SK-N-MC (cell line): ENCODE measurements at regions not wholly inside any gene's neighbourhood (a gene's known extent, or its start where the extent isn't known, plus 50 kb on each side); places are given as distances from the start of the nearest gene placed in this dataset.

Experiments used
- EZH2 ChIP-seq: fragments of 200-600 bp; sonication (generic); IDR thresholded peaks from one replicate; pipeline ENCODE4 v1.6.1; 2017; ENCODE audit warnings: antibody characterized with exemption
- POLR2AphosphoS5 ChIP-seq: IDR thresholded peaks from 2 replicates; pipeline ENCODE4 v1.6.1; 2012; ENCODE audit warnings: mild to moderate bottlenecking, low read depth, low read length, borderline replicate concordance

GRCh38 chr6:102798636-102799035, 1405.1 kb downstream of the GRIK2 start:
- TF ChIP-seq POLR2AphosphoS5 (no peak), EZH2 (no peak)
